HuH-7 (cell line): ENCODE measurements at regions not wholly inside any gene's neighbourhood (a gene's known extent, or its start where the extent isn't known, plus 50 kb on each side); places are given as distances from the start of the nearest gene placed in this dataset.
"Not testable (repeated sequence)": the region's sequence is repeated elsewhere in the genome, so short reads cannot be mapped to it uniquely, and the experiment has no call there.

Experiments used
- DNase-seq: peaks from one replicate; pipeline ENCODE4 v3.0.0; 2011; ENCODE audit warnings: low spot score

GRCh38 chr3:73120710-73121109 is 59.3 kb downstream of the EBLN2 start:
- DNase-seq = no peak

GRCh38 chr3:73121669-73122331 is 60.3 kb downstream of the EBLN2 start:
- DNase-seq = no peak

- DNase-seq = no peak
Observed at GRCh38 chr3:73134034-73134433, 72.6 kb downstream of the EBLN2 start.

DNA sequence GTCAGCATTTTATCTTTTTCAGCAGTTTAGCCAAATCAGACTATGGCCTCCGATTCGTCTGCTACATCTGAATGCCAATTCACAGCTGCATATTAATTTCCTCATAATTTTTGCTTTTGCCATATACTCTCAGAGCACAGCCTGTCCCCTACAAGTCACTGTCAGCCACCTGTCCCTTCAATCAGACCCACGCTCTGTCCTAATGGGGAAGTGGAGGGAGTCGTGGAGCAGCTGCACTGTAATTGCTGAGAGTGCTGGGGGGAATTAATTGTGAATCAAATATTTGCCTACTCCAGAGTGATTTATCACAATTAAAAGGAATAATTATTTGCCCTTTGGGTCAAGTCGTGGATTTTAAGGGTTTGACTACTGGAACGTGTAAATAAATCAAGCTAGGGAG is 75.5 kb downstream of the EBLN2 start:
- no peak for DNase-seq

DNA sequence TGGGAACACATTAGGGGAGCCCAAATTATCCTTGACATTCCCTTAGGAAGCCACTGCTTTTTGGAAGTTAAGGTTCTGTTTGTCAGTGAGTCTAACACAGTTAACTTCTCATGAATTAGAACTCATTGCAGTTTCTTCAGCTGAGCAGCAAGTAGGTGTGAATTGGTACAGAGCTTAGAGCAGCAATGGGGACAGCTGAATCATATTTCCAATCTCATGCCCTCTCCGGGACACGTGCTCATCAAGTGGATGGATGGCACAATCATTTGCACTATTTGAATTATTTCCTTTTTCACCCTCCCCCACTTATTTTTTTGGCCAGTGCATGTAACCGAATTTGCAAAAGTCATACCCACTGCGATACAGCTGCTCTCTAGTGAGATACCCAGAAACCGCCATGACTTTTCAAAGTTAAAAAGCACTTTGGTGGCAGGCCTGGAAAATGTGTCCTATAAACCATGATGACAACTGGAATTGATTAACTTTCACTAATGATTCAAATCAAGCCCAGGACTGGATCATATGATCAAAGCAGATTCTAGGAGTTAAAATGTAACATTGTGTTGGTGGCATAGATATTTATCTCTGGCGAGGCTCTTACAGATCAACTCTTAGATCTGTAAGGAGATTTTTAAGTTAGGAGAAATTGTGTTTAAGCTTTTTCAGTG is 76.4 kb downstream of the EBLN2 start:
- no peak for DNase-seq

- DNase-seq = no peak
Observed at GRCh38 chr3:73140772-73141442, 79.4 kb downstream of the EBLN2 start.

DNA sequence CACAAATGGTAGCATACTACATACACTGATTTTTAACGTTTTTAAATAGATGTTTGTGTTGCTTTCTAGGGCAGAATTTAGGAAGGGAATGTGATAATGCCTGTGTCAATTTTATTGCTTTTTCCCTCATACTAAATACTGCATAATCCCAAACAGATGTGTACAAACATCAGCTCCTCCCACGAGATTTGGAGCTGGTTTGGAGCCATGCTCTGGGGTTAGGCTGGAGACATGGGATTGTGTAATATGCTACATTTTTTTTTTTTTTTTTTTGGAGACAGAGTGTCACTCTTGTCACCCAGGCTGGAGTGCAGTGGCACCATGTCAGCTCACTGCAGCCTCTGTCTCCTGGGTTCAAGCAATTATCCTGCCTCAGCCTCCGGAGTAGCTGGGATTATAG is 80.1 kb downstream of the EBLN2 start:
- no peak for DNase-seq

- no peak for DNase-seq
Observed at GRCh38 chr3:73143401-73143800, 81.9 kb downstream of the EBLN2 start.

GRCh38 chr3:73143821-73144237 is 82.4 kb downstream of the EBLN2 start:
- no peak for DNase-seq

- no peak for DNase-seq
Observed at GRCh38 chr3:73144276-73144675, 82.8 kb downstream of the EBLN2 start.

GRCh38 chr3:73144828-73145227 is 83.4 kb downstream of the EBLN2 start:
- no peak for DNase-seq

GRCh38 chr3:73147479-73147878 is 86.0 kb downstream of the EBLN2 start:
- not testable (repeated sequence) for DNase-seq

GRCh38 chr3:73148206-73148605 is 86.7 kb downstream of the EBLN2 start:
- no peak for DNase-seq

DNA sequence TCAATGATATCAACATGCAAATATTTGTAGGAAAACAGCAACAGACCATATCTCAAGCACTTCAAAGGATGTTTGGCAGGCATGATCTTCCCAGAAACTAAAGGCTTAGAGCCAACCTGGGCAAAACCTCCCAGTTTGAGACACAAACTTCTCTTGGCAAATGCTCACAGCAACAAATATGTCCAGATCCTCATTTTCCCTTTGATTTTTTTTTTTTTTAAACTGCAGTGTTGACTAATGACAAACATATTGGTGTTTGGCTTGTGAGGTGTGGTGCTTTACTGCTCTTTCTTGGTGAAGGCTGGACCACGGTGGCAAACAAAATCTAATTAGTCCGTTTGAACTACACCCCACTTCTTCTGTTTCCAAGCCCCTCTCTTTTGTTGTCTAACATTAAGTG is 87.2 kb downstream of the EBLN2 start:
- DNase-seq = peak; percentile 3

DNA sequence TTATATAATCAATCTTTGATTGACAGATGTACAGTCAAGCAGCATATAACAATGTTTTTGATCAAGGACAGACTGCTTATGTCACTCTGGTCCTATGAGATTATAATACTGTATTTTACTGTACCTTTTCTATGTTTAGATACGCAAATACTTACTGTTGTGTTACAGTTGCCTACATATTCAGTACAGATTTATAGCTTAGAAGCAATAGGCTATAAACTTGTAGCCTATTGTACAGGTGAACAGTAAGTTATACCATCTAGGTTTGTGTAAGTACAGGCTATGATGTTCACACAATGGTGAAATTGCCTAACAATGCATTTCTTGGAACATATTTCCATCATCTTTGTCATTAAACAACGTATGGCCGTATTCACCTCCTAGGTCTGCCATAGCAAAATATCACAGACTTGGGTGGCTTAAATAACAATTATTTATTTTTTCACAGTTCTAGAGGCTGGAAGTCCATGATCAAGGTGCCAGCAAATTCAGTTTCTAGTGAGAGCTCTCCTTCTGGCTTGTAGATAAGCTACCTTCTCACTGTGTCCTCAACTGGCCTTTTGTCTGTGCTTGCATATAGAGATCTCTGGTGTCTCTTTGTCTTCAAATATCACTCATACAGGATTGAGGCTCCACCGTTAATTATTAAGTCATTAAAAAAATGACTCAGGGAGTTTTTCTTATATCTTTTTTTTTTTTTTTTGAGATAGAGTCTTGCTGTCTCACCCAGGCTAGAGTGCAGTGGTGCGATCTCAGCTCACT is 89.1 kb downstream of the EBLN2 start:
- no peak for DNase-seq

- DNase-seq = not testable (repeated sequence)
Observed at GRCh38 chr3:73152571-73152970, 91.1 kb downstream of the EBLN2 start.

- not testable (repeated sequence) for DNase-seq
Observed at GRCh38 chr3:73153057-73153456, 91.6 kb downstream of the EBLN2 start.

- DNase-seq = not testable (repeated sequence)
Observed at GRCh38 chr3:73154261-73154660, 92.8 kb downstream of the EBLN2 start.

DNA sequence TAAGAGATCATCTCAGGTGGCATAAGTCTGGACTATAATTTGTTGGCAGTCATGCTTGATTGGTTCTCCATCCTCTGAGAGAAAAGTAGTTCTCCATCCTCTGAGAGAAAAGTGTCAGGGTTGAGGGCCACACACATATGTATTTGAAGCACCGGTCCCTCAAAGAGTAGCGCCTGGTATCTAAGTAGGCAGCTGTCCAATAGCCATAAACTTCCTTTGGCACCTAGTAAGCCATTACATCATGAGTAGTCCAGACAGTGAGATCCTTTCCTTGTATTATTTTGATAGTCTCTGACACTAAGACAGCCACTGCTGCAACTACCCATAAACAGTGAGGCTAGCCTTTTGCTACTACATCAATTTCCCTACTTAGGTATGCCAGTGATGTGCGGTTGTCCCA is 94.0 kb downstream of the EBLN2 start:
- not testable (repeated sequence) for DNase-seq

- DNase-seq = no peak
Observed at GRCh38 chr3:73164622-73165021, 103.2 kb downstream of the EBLN2 start.

GRCh38 chr3:73175698-73176097 is 114.2 kb downstream of the EBLN2 start:
- DNase-seq = no peak

- no peak for DNase-seq
Observed at GRCh38 chr3:73176941-73177340, 115.5 kb downstream of the EBLN2 start.

DNA sequence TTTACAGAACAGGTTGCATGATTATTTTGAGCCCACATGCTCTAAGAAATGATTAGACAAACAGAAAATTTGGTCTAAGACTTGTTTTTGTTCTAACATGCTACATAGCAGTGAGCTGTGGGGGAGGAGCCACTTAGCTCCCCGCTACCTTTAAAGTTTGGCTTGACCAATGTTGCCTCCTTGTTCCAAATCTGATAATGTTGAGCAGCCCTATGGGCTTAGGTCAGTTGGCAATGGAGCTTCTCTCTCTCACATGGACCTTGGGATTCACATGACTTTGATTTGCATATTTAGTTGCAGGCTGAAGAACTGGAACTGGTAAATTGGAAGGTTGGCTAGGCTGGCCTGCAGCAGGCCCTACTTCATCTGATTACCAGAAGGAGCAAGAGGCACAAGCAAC is 116.4 kb downstream of the EBLN2 start:
- DNase-seq = no peak
